Neural cell (in vitro differentiated cells): ENCODE measurements at regions not wholly inside any gene's neighbourhood (a gene's known extent, or its start where the extent isn't known, plus 50 kb on each side); places are given as distances from the start of the nearest gene placed in this dataset.

Experiments used
- H2AFZ ChIP-seq: fragments of 200-600, 300-800 bp; sonication (generic), shearing (Covaris generic); 2 replicates; pipeline ENCODE4 v1.6.0; 2014; ENCODE audit warnings: low read depth, mild to moderate bottlenecking, antibody characterized with exemption, low read length, moderate library complexity
- H3F3A ChIP-seq: fragments of 200-600 bp; shearing (Covaris generic); 2 replicates; pipeline ENCODE4 v1.6.1; 2016; ENCODE audit warnings: mild to moderate bottlenecking, moderate library complexity, mixed read lengths, antibody characterized with exemption, low read length; ENCODE audit not compliant: insufficient read depth, poor library complexity, severe bottlenecking
- H3K27ac ChIP-seq: fragments of 200-600, 300-800 bp; sonication (generic), shearing (Covaris generic); 2 replicates; pipeline ENCODE4 v1.5.1; 2014; ENCODE audit warnings: mild to moderate bottlenecking, low read length, moderate library complexity
- H3K27me3 ChIP-seq: fragments of 300-800, 200-600 bp; sonication (generic), shearing (Covaris generic); 2 replicates; pipeline ENCODE4 v1.6.0; 2014; ENCODE audit warnings: mild to moderate bottlenecking, low read depth, low read length, moderate library complexity; ENCODE audit not compliant: insufficient read depth
- H3K36me3 ChIP-seq: fragments of 300-800, 200-600 bp; sonication (generic), shearing (Covaris generic); 2 replicates; pipeline ENCODE4 v1.5.1; 2014; ENCODE audit warnings: mild to moderate bottlenecking, antibody characterized with exemption, low read length, moderate library complexity; ENCODE audit not compliant: insufficient read depth
- H3K4me2 ChIP-seq: fragments of 300-800, 200-600 bp; sonication (generic), shearing (Covaris generic); 2 replicates; pipeline ENCODE4 v1.6.0; 2014; ENCODE audit warnings: mild to moderate bottlenecking, low read length
- H3K4me3 ChIP-seq: fragments of 300-800, 200-600 bp; sonication (generic), shearing (Covaris generic); 2 replicates; pipeline ENCODE4 v1.5.1; 2014; ENCODE audit warnings: mild to moderate bottlenecking, low read length, moderate library complexity
- H3K79me2 ChIP-seq: fragments of 200-600 bp; shearing (Covaris generic); replicated peaks from 2 replicates; pipeline ENCODE4 v1.6.0; 2014; ENCODE audit warnings: mild to moderate bottlenecking, low read length, moderate library complexity; ENCODE audit not compliant: insufficient read depth
- H3K9ac ChIP-seq: fragments of 300-800, 200-600 bp; sonication (generic), shearing (Covaris generic); 2 replicates; pipeline ENCODE4 v1.6.1; 2016; ENCODE audit warnings: mild to moderate bottlenecking, low read length, mixed read lengths
- H3K9me2 ChIP-seq: fragments of 200-600 bp; shearing (Covaris generic); 2 replicates; pipeline ENCODE4 v1.6.1; 2016; ENCODE audit warnings: mild to moderate bottlenecking, low read length, mixed read lengths; ENCODE audit not compliant: insufficient read depth
- H3K9me3 ChIP-seq: fragments of 200-600, 300-800 bp; sonication (generic), shearing (Covaris generic); 2 replicates; pipeline ENCODE4 v1.6.1; 2016; ENCODE audit warnings: mild to moderate bottlenecking, mixed run types, low read length, moderate library complexity, mixed read lengths
- H4K20me1 ChIP-seq: fragments of 200-600 bp; shearing (Covaris generic); 2 replicates; pipeline ENCODE4 v1.6.1; 2016; ENCODE audit warnings: mild to moderate bottlenecking, mixed run types; ENCODE audit not compliant: insufficient read depth
- EP300 ChIP-seq: fragments of 450-650 bp; conservative IDR thresholded peaks from 2 replicates; pipeline ENCODE4 v1.6.1; 2014; ENCODE audit warnings: antibody characterized with exemption, mild to moderate bottlenecking, moderate library complexity; ENCODE audit not compliant: poor library complexity, severe bottlenecking
- EZH2 ChIP-seq: fragments of 200-600, 300-800 bp; shearing (Covaris generic), sonication (generic); IDR thresholded peaks from 2 replicates; pipeline ENCODE4 v1.6.1; 2014; ENCODE audit warnings: antibody characterized with exemption, low read length, borderline replicate concordance, mild to moderate bottlenecking; ENCODE audit not compliant: insufficient read depth, poor library complexity, severe bottlenecking
- MXI1 ChIP-seq: fragments of 450-650 bp; conservative IDR thresholded peaks from 2 replicates; pipeline ENCODE4 v1.6.1; 2014; ENCODE audit warnings: antibody characterized with exemption, mild to moderate bottlenecking; ENCODE audit not compliant: poor library complexity, severe bottlenecking
- POLR2AphosphoS5 ChIP-seq: IDR thresholded peaks from 2 replicates; pipeline ENCODE4 v1.6.1; 2012
- RAD21 ChIP-seq: fragments of 450-650 bp; conservative IDR thresholded peaks from 2 replicates; pipeline ENCODE4 v1.6.1; 2014; ENCODE audit warnings: antibody characterized with exemption, mild to moderate bottlenecking, moderate library complexity
- SMC3 ChIP-seq: fragments of 450-650 bp; conservative IDR thresholded peaks from 2 replicates; pipeline ENCODE4 v1.6.1; 2014; ENCODE audit warnings: antibody characterized with exemption, mild to moderate bottlenecking, moderate library complexity; ENCODE audit not compliant: poor library complexity
- TAF1 ChIP-seq: IDR thresholded peaks from 2 replicates; pipeline ENCODE4 v1.6.1; 2012; ENCODE audit warnings: low read depth
- TF ChIP-seq, protein P1 (sequence below): IDR thresholded peaks from 2 replicates; pipeline ENCODE4 v1.6.1; 2012; ENCODE audit warnings: borderline replicate concordance
- TF ChIP-seq, protein P2 (sequence below): fragments of 450-650 bp; IDR thresholded peaks from 2 replicates; pipeline ENCODE4 v1.5.1; 2014; ENCODE audit warnings: antibody characterized with exemption, mild to moderate bottlenecking, moderate library complexity; ENCODE audit not compliant: poor library complexity, severe bottlenecking

DNA sequence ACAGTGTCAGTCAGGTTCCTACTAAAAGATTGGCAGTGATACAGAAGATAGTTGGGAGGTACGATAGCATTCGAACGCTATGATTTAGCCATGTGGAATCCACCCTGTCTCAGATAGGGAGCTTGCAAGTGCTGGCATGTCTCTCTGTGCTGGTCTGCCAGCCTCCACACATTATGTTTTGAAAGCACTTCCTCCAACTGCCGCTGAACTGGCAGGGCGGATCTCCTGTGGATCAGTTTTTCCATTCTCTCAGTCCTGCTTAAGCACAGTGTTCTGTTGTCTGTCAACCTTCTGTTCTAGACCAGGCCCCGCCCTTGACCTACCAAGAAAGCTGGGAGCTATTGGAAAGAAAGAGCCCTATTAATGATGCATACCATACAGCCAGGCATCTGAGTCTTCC is 65.5 kb upstream of the PALMD start:
- no peak overlapping the region for H2AFZ ChIP-seq

DNA sequence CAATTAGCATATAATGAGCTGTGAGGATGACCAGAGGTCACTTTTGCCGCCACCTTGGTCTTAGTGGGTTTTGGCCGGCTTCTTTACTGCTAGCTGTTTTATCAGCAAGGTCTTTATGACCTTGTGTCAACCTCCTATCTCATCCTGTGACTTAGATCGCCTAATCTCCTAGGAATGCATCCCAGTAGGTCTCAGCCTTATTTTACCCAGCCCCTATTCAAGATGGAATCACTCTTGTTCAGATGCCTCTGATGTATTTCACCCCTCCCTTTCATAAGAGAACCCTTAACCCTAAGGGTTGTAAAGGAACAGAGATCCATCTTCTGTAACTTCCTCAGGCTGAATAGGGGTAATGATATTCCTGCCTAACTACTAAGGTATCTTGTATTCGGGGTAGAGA is 58.9 kb upstream of the PALMD start:
- no peak overlapping the region for H3K27ac ChIP-seq
- H3K36me3 ChIP-seq: no peaks in the 10 kb centered on the region
- no peaks in the 10 kb centered on the region for H4K20me1 ChIP-seq
- H3K4me3 ChIP-seq: no peak overlapping the region
- no peaks in the 10 kb centered on the region for H3K9me3 ChIP-seq
- no peak overlapping the region for H2AFZ ChIP-seq
- H3K9ac ChIP-seq: no peak overlapping the region
- TF ChIP-seq TAF1 (no peak), RAD21 (no peak), EZH2 (no peak), MXI1 (no peak), POLR2AphosphoS5 (no peak), EP300 (no peak), SMC3 (no peak)
- TF ChIP-seq, protein P1, sequence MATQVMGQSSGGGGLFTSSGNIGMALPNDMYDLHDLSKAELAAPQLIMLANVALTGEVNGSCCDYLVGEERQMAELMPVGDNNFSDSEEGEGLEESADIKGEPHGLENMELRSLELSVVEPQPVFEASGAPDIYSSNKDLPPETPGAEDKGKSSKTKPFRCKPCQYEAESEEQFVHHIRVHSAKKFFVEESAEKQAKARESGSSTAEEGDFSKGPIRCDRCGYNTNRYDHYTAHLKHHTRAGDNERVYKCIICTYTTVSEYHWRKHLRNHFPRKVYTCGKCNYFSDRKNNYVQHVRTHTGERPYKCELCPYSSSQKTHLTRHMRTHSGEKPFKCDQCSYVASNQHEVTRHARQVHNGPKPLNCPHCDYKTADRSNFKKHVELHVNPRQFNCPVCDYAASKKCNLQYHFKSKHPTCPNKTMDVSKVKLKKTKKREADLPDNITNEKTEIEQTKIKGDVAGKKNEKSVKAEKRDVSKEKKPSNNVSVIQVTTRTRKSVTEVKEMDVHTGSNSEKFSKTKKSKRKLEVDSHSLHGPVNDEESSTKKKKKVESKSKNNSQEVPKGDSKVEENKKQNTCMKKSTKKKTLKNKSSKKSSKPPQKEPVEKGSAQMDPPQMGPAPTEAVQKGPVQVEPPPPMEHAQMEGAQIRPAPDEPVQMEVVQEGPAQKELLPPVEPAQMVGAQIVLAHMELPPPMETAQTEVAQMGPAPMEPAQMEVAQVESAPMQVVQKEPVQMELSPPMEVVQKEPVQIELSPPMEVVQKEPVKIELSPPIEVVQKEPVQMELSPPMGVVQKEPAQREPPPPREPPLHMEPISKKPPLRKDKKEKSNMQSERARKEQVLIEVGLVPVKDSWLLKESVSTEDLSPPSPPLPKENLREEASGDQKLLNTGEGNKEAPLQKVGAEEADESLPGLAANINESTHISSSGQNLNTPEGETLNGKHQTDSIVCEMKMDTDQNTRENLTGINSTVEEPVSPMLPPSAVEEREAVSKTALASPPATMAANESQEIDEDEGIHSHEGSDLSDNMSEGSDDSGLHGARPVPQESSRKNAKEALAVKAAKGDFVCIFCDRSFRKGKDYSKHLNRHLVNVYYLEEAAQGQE: no peak
- TF ChIP-seq, protein P2, sequence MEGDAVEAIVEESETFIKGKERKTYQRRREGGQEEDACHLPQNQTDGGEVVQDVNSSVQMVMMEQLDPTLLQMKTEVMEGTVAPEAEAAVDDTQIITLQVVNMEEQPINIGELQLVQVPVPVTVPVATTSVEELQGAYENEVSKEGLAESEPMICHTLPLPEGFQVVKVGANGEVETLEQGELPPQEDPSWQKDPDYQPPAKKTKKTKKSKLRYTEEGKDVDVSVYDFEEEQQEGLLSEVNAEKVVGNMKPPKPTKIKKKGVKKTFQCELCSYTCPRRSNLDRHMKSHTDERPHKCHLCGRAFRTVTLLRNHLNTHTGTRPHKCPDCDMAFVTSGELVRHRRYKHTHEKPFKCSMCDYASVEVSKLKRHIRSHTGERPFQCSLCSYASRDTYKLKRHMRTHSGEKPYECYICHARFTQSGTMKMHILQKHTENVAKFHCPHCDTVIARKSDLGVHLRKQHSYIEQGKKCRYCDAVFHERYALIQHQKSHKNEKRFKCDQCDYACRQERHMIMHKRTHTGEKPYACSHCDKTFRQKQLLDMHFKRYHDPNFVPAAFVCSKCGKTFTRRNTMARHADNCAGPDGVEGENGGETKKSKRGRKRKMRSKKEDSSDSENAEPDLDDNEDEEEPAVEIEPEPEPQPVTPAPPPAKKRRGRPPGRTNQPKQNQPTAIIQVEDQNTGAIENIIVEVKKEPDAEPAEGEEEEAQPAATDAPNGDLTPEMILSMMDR: no peak
- no peaks in the 10 kb centered on the region for H3K9me2 ChIP-seq
- no peak overlapping the region for H3K4me2 ChIP-seq
- H3K27me3 ChIP-seq: no peaks in the 10 kb centered on the region
- H3K79me2 ChIP-seq: no peaks in the 10 kb centered on the region
- H3F3A ChIP-seq: no peaks in the 10 kb centered on the region

More for the DNA sequence above, 65.5 kb upstream of the PALMD start:
- Histone ChIP-seq H3F3A (no peaks in the 10 kb centered on the region), H3K9ac (no peak overlapping the region), H3K36me3 (no peaks in the 10 kb centered on the region), H3K4me3 (no peak overlapping the region), H3K27me3 (no peaks in the 10 kb centered on the region), H3K9me2 (no peaks in the 10 kb centered on the region), H3K79me2 (no peaks in the 10 kb centered on the region), H3K4me2 (no peak overlapping the region), H3K9me3 (no peaks in the 10 kb centered on the region), H3K27ac (no peak overlapping the region), H4K20me1 (no peaks in the 10 kb centered on the region)
- TF ChIP-seq TAF1 (no peak), EZH2 (no peak), POLR2AphosphoS5 (no peak), RAD21 (no peak), SMC3 (no peak), EP300 (no peak), MXI1 (no peak)
- TF ChIP-seq, protein P2: no peak
- TF ChIP-seq, protein P1: no peak
